ES-I3 (cell line): ENCODE measurements at regions not wholly inside any gene's neighbourhood (a gene's known extent, or its start where the extent isn't known, plus 50 kb on each side); places are given as distances from the start of the nearest gene placed in this dataset.

Source experiments
- H3K36me3 ChIP-seq: 2 replicates; pipeline ENCODE4 v1.6.1; 2013; ENCODE audit warnings: mild to moderate bottlenecking, low read length, control low read depth, moderate library complexity; ENCODE audit not compliant: insufficient read depth
- H3K4me1 ChIP-seq: 2 replicates; pipeline ENCODE4 v1.6.1; 2013; ENCODE audit warnings: mild to moderate bottlenecking, control low read depth, low read length; ENCODE audit not compliant: insufficient read depth
- H3K9ac ChIP-seq: 2 replicates; pipeline ENCODE4 v1.6.1; 2013; ENCODE audit warnings: low read depth, mild to moderate bottlenecking, low read length, moderate library complexity
- H3K9me3 ChIP-seq: 2 replicates; pipeline ENCODE4 v1.6.1; 2013; ENCODE audit warnings: mild to moderate bottlenecking, low read length, moderate library complexity; ENCODE audit not compliant: control insufficient read depth, insufficient read depth

DNA sequence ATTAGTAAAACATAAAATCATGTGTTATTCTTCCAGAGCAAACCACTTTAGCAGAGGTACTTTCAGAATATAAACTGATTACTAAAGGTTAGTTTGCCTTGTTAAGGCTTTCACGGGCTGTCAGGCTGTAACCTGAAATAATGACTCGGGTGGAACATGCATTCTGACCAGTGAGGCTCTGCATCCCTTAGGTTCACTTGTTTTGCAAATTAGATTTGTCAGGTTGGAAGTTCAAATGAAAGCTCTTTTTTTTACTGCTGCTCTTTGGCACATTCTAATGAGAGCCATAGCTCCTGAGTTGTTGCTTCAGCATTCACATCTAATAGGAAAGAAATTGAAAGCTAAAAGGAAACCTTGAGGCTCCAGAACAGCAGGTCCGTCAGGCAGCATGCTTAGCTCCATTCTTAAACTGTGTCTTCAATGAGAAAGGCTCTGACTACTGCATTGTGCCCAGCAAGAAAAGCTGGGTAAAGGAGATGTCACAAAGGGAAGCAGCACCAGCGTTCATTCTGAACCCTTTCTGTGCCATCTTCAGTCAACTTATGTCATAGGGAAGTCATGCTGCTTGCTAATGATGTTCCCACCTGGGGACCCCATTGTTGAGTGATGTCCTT is 445.5 kb upstream of the FBXO33 start:
- H3K36me3 ChIP-seq = no peaks in the 10 kb centered on the region
- no peak overlapping the region for H3K9ac ChIP-seq
- no peaks in the 10 kb centered on the region for H3K9me3 ChIP-seq
- H3K4me1 ChIP-seq = peaks cover 36% of the 10 kb centered on the region; the same call in 1 of the 2 replicates

DNA sequence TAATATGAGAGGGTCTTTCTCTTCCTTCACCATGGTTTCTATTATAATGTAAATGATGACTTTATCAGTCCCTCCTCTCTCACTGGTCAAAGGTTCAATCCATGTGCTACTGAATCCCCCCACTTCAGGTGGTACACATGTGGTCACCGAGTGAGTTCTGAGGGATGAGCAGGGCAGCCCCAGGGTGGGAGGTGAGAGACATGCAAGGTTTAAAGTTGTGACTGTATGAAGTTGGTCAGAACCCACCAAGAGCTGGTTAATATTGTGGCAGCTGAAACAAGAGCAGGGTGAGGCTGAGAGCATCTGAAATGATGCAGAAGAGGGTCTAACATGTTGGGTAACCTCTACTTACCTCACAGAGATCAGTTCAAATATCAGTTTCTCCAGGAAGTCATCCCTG is 444.7 kb upstream of the FBXO33 start:
- Histone ChIP-seq H3K9me3 (no peaks in the 10 kb centered on the region), H3K9ac (no peak overlapping the region), H3K36me3 (no peaks in the 10 kb centered on the region), H3K4me1 (peaks cover 36% of the 10 kb centered on the region; the same call in 1 of the 2 replicates)

GRCh38 chr14:39875028-39875427 is 442.8 kb upstream of the FBXO33 start:
- Histone ChIP-seq H3K36me3 (no peaks in the 10 kb centered on the region), H3K9ac (no peak overlapping the region), H3K4me1 (peaks cover 35% of the 10 kb centered on the region; the same call in 1 of the 2 replicates), H3K9me3 (no peaks in the 10 kb centered on the region)

GRCh38 chr14:39873791-39874190 is 441.6 kb upstream of the FBXO33 start:
- Histone ChIP-seq H3K4me1 (peaks cover 23% of the 10 kb centered on the region; the same call in 1 of the 2 replicates), H3K9me3 (no peaks in the 10 kb centered on the region), H3K36me3 (no peaks in the 10 kb centered on the region), H3K9ac (no peak overlapping the region)

DNA sequence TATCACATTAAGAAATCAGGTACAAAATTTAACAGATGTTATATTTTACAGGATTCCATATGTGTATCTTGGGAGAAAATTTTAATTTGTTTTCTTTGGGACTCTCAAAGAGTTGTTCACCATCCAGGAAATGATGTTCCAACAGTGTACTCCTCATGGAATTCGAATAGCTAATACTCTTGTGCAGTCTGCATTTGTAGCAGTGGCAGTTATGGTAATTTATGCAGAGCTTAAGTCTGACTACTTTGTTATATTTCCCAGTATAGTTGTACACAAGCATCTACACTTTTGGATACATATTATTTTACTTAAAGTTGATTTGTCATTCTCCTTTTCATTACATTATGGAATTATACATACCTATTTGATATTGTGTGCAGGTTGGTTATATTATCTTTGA is 436.7 kb upstream of the FBXO33 start:
- Histone ChIP-seq H3K36me3 (no peaks in the 10 kb centered on the region), H3K9ac (no peak overlapping the region)

DNA sequence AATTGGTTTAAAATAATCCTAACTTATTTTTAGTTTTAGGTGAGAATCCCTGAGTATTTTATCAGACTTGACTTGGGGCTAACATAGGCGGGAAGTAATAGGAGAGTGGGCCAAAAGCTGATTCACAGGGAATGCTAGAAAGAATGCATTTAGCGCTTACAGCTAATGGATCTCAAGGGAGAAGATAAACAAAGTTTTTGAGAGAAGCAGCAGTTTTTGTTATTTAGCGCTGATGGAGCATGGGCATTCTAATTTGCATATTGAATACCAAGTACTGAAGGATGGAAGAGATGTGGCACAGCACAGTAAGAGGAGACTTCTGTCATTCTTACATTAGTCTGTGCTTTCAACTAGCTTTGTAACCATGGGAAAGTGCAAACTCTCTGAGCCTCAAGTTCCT is 436.0 kb upstream of the FBXO33 start:
- peaks cover 5% of the 10 kb centered on the region; the same call in 1 of the 2 replicates for H3K4me1 ChIP-seq
- no peak overlapping the region for H3K9ac ChIP-seq
- H3K9me3 ChIP-seq = no peaks in the 10 kb centered on the region
- no peaks in the 10 kb centered on the region for H3K36me3 ChIP-seq

More for the DNA sequence above, 436.7 kb upstream of the FBXO33 start:
- H3K4me1 ChIP-seq = peaks cover 9% of the 10 kb centered on the region; the same call in 1 of the 2 replicates
- H3K9me3 ChIP-seq = no peaks in the 10 kb centered on the region

DNA sequence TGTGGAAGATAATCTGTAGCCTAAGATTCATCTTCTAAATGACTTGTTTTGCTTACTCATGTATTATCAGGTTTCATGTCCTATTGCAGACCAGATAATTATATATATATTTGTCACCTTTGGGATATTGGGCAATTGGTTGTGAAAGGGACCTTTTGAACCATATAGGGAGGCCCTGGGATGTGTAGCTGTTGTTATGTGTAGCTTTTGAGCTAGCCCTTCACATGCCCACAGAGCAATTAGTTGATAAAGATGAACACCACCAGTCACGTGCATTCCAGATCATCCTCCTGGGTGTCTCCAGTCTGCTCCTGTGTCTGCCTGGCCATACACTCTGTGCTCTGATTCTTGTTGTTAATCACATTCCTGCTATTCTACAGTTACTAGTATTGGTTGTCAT is 431.2 kb upstream of the FBXO33 start:
- H3K36me3 ChIP-seq = no peaks in the 10 kb centered on the region
- peaks cover 1% of the 10 kb centered on the region; the same call in 1 of the 2 replicates for H3K4me1 ChIP-seq
- H3K9ac ChIP-seq = no peak overlapping the region
- H3K9me3 ChIP-seq = no peaks in the 10 kb centered on the region

- no peak overlapping the region for H3K9ac ChIP-seq
- H3K4me1 ChIP-seq = no peaks in the 10 kb centered on the region
- no peaks in the 10 kb centered on the region for H3K36me3 ChIP-seq
- no peaks in the 10 kb centered on the region for H3K9me3 ChIP-seq
These were observed 429.5 kb upstream of the FBXO33 start for GRCh38 chr14:39861696-39862095.

GRCh38 chr14:39861229-39861600 is 429.0 kb upstream of the FBXO33 start:
- no peaks in the 10 kb centered on the region for H3K9me3 ChIP-seq
- no peak overlapping the region for H3K9ac ChIP-seq
- no peaks in the 10 kb centered on the region for H3K4me1 ChIP-seq

GRCh38 chr14:39860596-39861228 is 428.5 kb upstream of the FBXO33 start:
- H3K9ac ChIP-seq = no peak overlapping the region
- H3K4me1 ChIP-seq = no peaks in the 10 kb centered on the region
- H3K36me3 ChIP-seq = no peaks in the 10 kb centered on the region
- no peaks in the 10 kb centered on the region for H3K9me3 ChIP-seq

More at GRCh38 chr14:39861229-39861600, 429.0 kb upstream of the FBXO33 start:
- no peaks in the 10 kb centered on the region for H3K36me3 ChIP-seq

GRCh38 chr14:39859314-39859713 is 427.1 kb upstream of the FBXO33 start:
- no peak overlapping the region for H3K9ac ChIP-seq
- no peaks in the 10 kb centered on the region for H3K9me3 ChIP-seq
- H3K4me1 ChIP-seq = no peaks in the 10 kb centered on the region
- no peaks in the 10 kb centered on the region for H3K36me3 ChIP-seq

GRCh38 chr14:39857376-39858055 is 425.3 kb upstream of the FBXO33 start:
- Histone ChIP-seq H3K4me1 (no peaks in the 10 kb centered on the region), H3K9ac (no peak overlapping the region), H3K9me3 (no peaks in the 10 kb centered on the region), H3K36me3 (no peaks in the 10 kb centered on the region)

GRCh38 chr14:39853441-39853840 is 421.2 kb upstream of the FBXO33 start:
- Histone ChIP-seq H3K9me3 (no peaks in the 10 kb centered on the region), H3K36me3 (no peaks in the 10 kb centered on the region), H3K9ac (no peak overlapping the region), H3K4me1 (no peaks in the 10 kb centered on the region)

DNA sequence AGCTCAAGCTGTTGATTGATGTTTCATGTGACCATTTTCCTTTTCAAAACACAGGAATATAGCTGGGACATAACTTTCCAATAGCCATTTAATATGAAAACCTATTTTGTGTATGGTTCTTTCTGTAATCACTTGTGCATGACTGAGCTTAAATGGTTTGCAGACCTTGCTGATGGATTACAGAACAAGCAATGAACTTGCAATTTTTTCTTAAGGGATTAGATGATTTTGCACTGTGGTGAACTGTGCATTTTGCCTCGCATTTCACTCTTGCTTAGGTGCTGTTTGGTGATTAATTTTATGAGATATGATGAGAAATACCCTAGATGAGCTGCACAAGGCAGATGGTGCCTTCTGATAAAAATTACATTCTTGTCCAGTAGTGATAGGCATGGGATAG is 419.0 kb upstream of the FBXO33 start:
- H3K9me3 ChIP-seq = no peaks in the 10 kb centered on the region
- H3K4me1 ChIP-seq = no peaks in the 10 kb centered on the region
- H3K9ac ChIP-seq = no peak overlapping the region
- H3K36me3 ChIP-seq = no peaks in the 10 kb centered on the region

DNA sequence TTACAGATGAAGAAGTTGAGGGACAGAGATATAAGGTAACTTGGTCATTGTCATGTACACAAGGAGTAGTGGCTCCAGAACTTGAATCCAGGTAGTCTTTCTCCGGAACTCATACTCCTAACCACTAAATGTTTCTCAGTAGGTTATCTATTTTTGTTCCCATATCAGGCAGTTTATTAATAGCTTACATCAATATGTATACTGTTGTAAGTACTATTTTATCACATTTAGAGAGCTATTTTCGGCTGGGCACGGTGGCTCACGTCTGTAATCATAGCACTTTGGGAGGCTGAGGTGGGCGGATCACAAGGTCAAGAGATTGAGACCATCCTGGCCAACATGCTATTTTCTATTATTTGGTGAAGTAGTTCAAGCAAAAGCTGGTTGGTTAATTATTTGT is 415.6 kb upstream of the FBXO33 start:
- Histone ChIP-seq H3K9ac (no peak overlapping the region), H3K4me1 (no peaks in the 10 kb centered on the region), H3K9me3 (no peaks in the 10 kb centered on the region), H3K36me3 (no peaks in the 10 kb centered on the region)
